ENCODE measurements at regions not wholly inside any gene's neighbourhood (a gene's known extent, or its start where the extent isn't known, plus 50 kb on each side); places are given as distances from the start of the nearest gene placed in this dataset.

DNA sequence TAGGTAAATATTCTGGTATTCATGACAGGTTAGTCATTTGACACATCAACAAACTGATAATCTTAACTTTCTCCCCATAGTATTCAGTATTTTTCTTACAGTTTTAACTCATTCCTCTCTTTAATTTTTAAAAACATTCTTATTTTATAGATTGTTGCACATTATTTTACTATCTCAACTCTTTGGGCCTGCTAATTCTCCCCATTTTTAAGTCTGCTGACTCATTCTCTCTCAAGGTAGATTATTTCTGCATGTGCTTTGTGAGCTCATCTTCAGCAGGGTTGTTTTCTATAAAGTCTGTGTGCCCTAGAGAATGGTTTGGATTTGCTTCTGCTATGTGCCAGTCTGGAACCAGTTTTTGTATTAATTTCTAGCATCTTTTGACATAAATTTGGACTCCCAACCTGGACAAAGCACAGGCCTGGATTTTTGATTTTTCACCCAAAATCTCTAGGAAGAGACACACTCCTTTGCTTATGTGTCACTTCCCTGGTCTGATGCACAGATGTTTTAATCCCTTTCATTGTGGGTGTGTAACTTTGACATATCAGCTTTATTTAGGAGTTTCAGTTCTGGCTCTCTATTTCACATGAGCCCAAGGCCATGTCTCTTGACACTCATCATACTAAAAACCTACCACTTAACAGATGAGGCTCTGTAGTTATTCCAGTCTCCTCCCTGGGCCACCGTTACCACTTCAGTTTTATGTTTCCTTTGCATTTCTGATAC lies 194.3 kb upstream of the PGRMC2 start:
- Histone ChIP-seq H3K9me2 (ENCODE audit: insufficient read depth, low read length) (no peaks in the 10 kb centered on the region), H2AFZ (ENCODE audit: low read length) (no peak overlapping the region), H3K4me2 (ENCODE audit: low read length) (no peak overlapping the region), H3K36me3 (ENCODE audit: insufficient read depth, low read length) (no peaks in the 10 kb centered on the region), H3K27ac (ENCODE audit: low read depth, low read length, poor library complexity, severe bottlenecking) (no peak overlapping the region), H4K20me1 (ENCODE audit: insufficient read depth, low read length) (no peaks in the 10 kb centered on the region), H3K9me3 (ENCODE audit: low read length) (no peaks in the 10 kb centered on the region), H3K4me1 (ENCODE audit: insufficient read depth, low read length, poor library complexity, severe bottlenecking) (no peaks in the 10 kb centered on the region), H3K4me3 (ENCODE audit: low read depth, low read length, poor library complexity, severe bottlenecking) (no peak overlapping the region), H3K79me2 (ENCODE audit: insufficient read depth, low read depth, low read length) (no peaks in the 10 kb centered on the region)
- CTCF ChIA-PET (ENCODE audit: unreplicated experiment) = no interaction called here
- POLR2A ChIA-PET = no interaction called here
- BruUV-seq (replicated peaks) = no TSS peak
- DNase-seq (ENCODE audit: low spot score) = no peak
- intact Hi-C loops (cut with micrococcal nuclease; ENCODE audit: unreplicated experiment) = no loop called here
- TF ChIP-seq EZH2phosphoT487 (IDR thresholded peaks at IDR 0.05; ENCODE audit: borderline replicate concordance, low read depth, low read length) = no peak
- TF ChIP-seq, protein P1, sequence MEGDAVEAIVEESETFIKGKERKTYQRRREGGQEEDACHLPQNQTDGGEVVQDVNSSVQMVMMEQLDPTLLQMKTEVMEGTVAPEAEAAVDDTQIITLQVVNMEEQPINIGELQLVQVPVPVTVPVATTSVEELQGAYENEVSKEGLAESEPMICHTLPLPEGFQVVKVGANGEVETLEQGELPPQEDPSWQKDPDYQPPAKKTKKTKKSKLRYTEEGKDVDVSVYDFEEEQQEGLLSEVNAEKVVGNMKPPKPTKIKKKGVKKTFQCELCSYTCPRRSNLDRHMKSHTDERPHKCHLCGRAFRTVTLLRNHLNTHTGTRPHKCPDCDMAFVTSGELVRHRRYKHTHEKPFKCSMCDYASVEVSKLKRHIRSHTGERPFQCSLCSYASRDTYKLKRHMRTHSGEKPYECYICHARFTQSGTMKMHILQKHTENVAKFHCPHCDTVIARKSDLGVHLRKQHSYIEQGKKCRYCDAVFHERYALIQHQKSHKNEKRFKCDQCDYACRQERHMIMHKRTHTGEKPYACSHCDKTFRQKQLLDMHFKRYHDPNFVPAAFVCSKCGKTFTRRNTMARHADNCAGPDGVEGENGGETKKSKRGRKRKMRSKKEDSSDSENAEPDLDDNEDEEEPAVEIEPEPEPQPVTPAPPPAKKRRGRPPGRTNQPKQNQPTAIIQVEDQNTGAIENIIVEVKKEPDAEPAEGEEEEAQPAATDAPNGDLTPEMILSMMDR (conservative IDR thresholded peaks at IDR 0.05; ENCODE audit: low read length) = no peak

DNA sequence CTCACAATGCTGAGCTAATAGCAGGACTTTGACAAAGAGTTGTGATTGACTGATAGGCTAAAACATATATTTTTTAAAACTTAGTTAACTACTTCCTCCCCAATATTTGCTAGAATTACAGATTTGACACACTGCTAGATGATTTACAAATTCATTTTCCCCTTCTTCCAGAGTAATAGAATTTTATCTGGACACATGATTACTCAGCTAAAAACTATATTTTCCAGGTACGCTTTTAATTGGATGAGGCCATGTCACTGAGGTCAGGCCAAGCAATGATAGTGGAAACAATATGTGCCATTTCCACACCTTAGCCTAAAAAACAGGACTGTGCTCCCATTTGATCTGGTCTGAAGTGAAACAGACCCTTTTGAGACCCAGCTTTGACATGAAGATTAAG lies 193.3 kb upstream of the PGRMC2 start:
- Histone ChIP-seq H4K20me1 (ENCODE audit: insufficient read depth, low read length) (no peaks in the 10 kb centered on the region), H3K4me2 (ENCODE audit: low read length) (no peak overlapping the region), H3K27ac (ENCODE audit: low read depth, low read length, poor library complexity, severe bottlenecking) (no peak overlapping the region), H3K36me3 (ENCODE audit: insufficient read depth, low read length) (no peaks in the 10 kb centered on the region), H3K9me3 (ENCODE audit: low read length) (no peaks in the 10 kb centered on the region), H3K4me1 (ENCODE audit: insufficient read depth, low read length, poor library complexity, severe bottlenecking) (no peaks in the 10 kb centered on the region), H2AFZ (ENCODE audit: low read length) (no peak overlapping the region), H3K4me3 (ENCODE audit: low read depth, low read length, poor library complexity, severe bottlenecking) (no peak overlapping the region), H3K9me2 (ENCODE audit: insufficient read depth, low read length) (no peaks in the 10 kb centered on the region), H3K79me2 (ENCODE audit: insufficient read depth, low read depth, low read length) (no peaks in the 10 kb centered on the region)
- CTCF ChIA-PET (ENCODE audit: unreplicated experiment) = no interaction called here
- TF ChIP-seq, protein P1 (conservative IDR thresholded peaks at IDR 0.05; ENCODE audit: low read length) = no peak
- no peak for TF ChIP-seq EZH2phosphoT487 (IDR thresholded peaks at IDR 0.05; ENCODE audit: borderline replicate concordance, low read depth, low read length)
- intact Hi-C loops (cut with micrococcal nuclease; ENCODE audit: unreplicated experiment) = no loop called here
- BruUV-seq (replicated peaks) = no TSS peak
- DNase-seq (ENCODE audit: low spot score) = no peak
- POLR2A ChIA-PET = interaction anchor here (0.6 kb wide), 1 partner anchor 375 kb away, joined by 4 read pairs; no protein-coding TSS in a partner anchor

DNA sequence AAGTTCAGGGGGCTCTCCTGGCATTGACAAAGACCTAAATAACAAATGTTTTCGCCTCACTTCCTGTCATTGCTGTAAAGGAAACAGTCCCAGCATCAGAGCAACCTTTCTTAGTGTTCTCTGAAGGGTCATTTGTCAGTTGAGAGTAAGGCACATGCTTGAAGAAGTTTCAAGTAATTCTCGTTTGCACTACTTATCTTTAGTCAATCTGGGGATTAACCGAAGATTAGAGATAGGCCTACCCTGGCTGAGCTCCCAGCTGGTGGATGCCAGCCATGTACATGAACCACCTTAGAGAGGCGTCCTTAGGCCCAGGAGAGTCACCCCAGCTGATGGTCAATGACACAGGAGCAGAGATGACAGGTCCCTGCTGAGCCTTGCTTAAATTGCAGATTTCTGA lies 189.9 kb upstream of the PGRMC2 start:
- Histone ChIP-seq H4K20me1 (ENCODE audit: insufficient read depth, low read length) (no peaks in the 10 kb centered on the region), H3K4me2 (ENCODE audit: low read length) (no peak overlapping the region), H3K27ac (ENCODE audit: low read depth, low read length, poor library complexity, severe bottlenecking) (no peak overlapping the region), H3K4me3 (ENCODE audit: low read depth, low read length, poor library complexity, severe bottlenecking) (no peak overlapping the region), H3K9me2 (ENCODE audit: insufficient read depth, low read length) (no peaks in the 10 kb centered on the region), H3K36me3 (ENCODE audit: insufficient read depth, low read length) (no peaks in the 10 kb centered on the region), H3K4me1 (ENCODE audit: insufficient read depth, low read length, poor library complexity, severe bottlenecking) (no peaks in the 10 kb centered on the region), H2AFZ (ENCODE audit: low read length) (no peak overlapping the region), H3K79me2 (ENCODE audit: insufficient read depth, low read depth, low read length) (no peaks in the 10 kb centered on the region), H3K9me3 (ENCODE audit: low read length) (no peaks in the 10 kb centered on the region)
- no TSS peak for BruUV-seq (replicated peaks)
- CTCF ChIA-PET (ENCODE audit: unreplicated experiment) = no interaction called here
- POLR2A ChIA-PET = no interaction called here
- TF ChIP-seq EZH2phosphoT487 (IDR thresholded peaks at IDR 0.05; ENCODE audit: borderline replicate concordance, low read depth, low read length) = no peak
- TF ChIP-seq, protein P1 (conservative IDR thresholded peaks at IDR 0.05; ENCODE audit: low read length) = no peak
- DNase-seq (ENCODE audit: low spot score) = no peak
- intact Hi-C loops (cut with micrococcal nuclease; ENCODE audit: unreplicated experiment) = no loop called here
